B cell (primary cell): ENCODE measurements at regions not wholly inside any gene's neighbourhood (a gene's known extent, or its start where the extent isn't known, plus 50 kb on each side); places are given as distances from the start of the nearest gene placed in this dataset.

Experiments
- EZH2 ChIP-seq: IDR thresholded peaks from 2 replicates; pipeline ENCODE4 v1.6.1; 2012; ENCODE audit warnings: borderline replicate concordance, low read depth, mild to moderate bottlenecking, moderate library complexity, low read length; ENCODE audit not compliant: insufficient read depth, poor library complexity, severe bottlenecking
- TF ChIP-seq, protein P1 (sequence below): fragments of 200-600 bp; IDR thresholded peaks from one replicate; pipeline ENCODE4 v1.8.0; 2022; ENCODE audit warnings: antibody characterized with exemption, mild to moderate bottlenecking

DNA sequence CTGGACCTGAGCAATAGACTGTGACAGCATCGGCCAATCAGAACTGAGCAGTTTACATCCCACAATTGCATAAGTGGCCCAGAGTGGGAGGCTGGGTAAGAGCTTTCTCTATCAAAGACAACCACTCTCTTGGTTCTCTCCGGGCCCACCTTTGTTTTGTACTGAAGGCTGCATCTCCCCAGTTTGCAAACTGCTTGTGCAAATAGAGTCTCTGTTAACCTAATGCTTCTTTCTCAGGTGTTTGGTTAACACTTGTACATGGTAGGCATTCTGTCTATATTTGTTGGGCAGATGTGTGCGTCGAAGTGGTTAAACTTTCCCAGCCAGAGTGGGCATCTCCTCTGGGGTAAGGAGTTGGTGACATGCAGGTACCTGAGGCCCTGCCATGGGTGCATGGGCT lies 177.1 kb downstream of the CDH26 start:
- TF ChIP-seq, protein P1, sequence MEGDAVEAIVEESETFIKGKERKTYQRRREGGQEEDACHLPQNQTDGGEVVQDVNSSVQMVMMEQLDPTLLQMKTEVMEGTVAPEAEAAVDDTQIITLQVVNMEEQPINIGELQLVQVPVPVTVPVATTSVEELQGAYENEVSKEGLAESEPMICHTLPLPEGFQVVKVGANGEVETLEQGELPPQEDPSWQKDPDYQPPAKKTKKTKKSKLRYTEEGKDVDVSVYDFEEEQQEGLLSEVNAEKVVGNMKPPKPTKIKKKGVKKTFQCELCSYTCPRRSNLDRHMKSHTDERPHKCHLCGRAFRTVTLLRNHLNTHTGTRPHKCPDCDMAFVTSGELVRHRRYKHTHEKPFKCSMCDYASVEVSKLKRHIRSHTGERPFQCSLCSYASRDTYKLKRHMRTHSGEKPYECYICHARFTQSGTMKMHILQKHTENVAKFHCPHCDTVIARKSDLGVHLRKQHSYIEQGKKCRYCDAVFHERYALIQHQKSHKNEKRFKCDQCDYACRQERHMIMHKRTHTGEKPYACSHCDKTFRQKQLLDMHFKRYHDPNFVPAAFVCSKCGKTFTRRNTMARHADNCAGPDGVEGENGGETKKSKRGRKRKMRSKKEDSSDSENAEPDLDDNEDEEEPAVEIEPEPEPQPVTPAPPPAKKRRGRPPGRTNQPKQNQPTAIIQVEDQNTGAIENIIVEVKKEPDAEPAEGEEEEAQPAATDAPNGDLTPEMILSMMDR: no peak
- TF ChIP-seq EZH2: no peak
